HG02610 (cell line): ENCODE measurements at regions not wholly inside any gene's neighbourhood (a gene's known extent, or its start where the extent isn't known, plus 50 kb on each side); places are given as distances from the start of the nearest gene placed in this dataset.
"Not testable (repeated sequence)": the region's sequence is repeated elsewhere in the genome, so short reads cannot be mapped to it uniquely, and the experiment has no call there.

Source experiments
- ATAC-seq: cut with Tn5 transposase; IDR thresholded peaks from one replicate; pipeline ENCODE4 v1.9.1; 2021; ENCODE audit warnings: mild to moderate bottlenecking, moderate library complexity; ENCODE audit not compliant: unreplicated experiment

- ATAC-seq, result no peak
Measured at GRCh38 chr6:102820098-102820497, 1426.6 kb downstream of the GRIK2 start.

- no peak for ATAC-seq
Measured at GRCh38 chr6:102815207-102815606, 1421.7 kb downstream of the GRIK2 start.

GRCh38 chr6:102813489-102814275 is 1420.2 kb downstream of the GRIK2 start:
- no peak for ATAC-seq

GRCh38 chr6:102812242-102812641 is 1418.7 kb downstream of the GRIK2 start:
- no peak for ATAC-seq

GRCh38 chr6:102808944-102809505 is 1415.5 kb downstream of the GRIK2 start:
- not testable (repeated sequence) for ATAC-seq

GRCh38 chr6:102799051-102799450 is 1405.5 kb downstream of the GRIK2 start:
- no peak for ATAC-seq

GRCh38 chr6:102798636-102799035 is 1405.1 kb downstream of the GRIK2 start:
- ATAC-seq, result no peak

- ATAC-seq, result no peak
Measured at GRCh38 chr6:102793752-102794151, 1400.2 kb downstream of the GRIK2 start.

- no peak for ATAC-seq
Measured at GRCh38 chr6:102774326-102774725, 1380.8 kb downstream of the GRIK2 start.

- ATAC-seq, result no peak
Measured at GRCh38 chr6:102773636-102774035, 1380.1 kb downstream of the GRIK2 start.

GRCh38 chr6:102766963-102767362 is 1373.5 kb downstream of the GRIK2 start:
- no peak for ATAC-seq

- no peak for ATAC-seq
Measured at GRCh38 chr6:102764317-102764716, 1370.8 kb downstream of the GRIK2 start.

- no peak for ATAC-seq
Measured at GRCh38 chr6:102763891-102764290, 1370.4 kb downstream of the GRIK2 start.

- ATAC-seq, result no peak
Measured at GRCh38 chr6:102761872-102762271, 1368.4 kb downstream of the GRIK2 start.

GRCh38 chr6:102759415-102759814 is 1365.9 kb downstream of the GRIK2 start:
- no peak for ATAC-seq

GRCh38 chr6:102758536-102758935 is 1365.0 kb downstream of the GRIK2 start:
- ATAC-seq, result not testable (repeated sequence)

- no peak for ATAC-seq
Measured at GRCh38 chr6:102749210-102749971, 1355.9 kb downstream of the GRIK2 start.

GRCh38 chr6:102746941-102747340 is 1353.4 kb downstream of the GRIK2 start:
- no peak for ATAC-seq

GRCh38 chr6:102742754-102743356 is 1349.3 kb downstream of the GRIK2 start:
- no peak for ATAC-seq

GRCh38 chr6:102742028-102742427 is 1348.5 kb downstream of the GRIK2 start:
- no peak for ATAC-seq

GRCh38 chr6:102736941-102737368 is 1343.4 kb downstream of the GRIK2 start:
- ATAC-seq, result no peak
